ENCODE measurements at regions not wholly inside any gene's neighbourhood (a gene's known extent, or its start where the extent isn't known, plus 50 kb on each side); places are given as distances from the start of the nearest gene placed in this dataset.
"Not testable (repeated sequence)": the region's sequence is repeated elsewhere in the genome, so short reads cannot be mapped to it uniquely, and the experiment has no call there.

DNA sequence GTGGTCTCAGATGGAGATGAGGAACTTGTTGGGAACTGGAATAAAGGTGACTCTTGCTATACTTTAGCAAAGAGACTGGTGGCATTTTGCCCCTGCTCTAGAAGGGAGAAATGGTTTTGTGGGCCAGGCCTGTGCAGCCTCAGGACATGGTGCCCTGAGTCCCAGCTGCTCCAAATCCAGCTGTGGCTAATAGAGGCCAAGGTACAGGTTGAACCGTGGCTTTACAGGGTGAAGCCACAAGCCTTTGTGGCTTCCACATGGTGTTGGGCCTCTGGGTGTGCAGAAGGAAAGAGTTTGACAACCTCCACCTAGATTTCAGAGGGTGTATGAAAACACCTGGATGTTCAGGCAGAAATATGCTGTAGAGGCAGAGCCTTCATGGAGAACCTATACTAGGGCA is 586.0 kb downstream of the FLRT2 start:
- no peak for DNase-seq (ENCODE audit: low spot score in 2 of 2)
- no peak overlapping the region for H3K4me3 ChIP-seq (ENCODE audit: low read depth, poor library complexity, severe bottlenecking)
- WGBS, 2 donors = 79 to 80% methylated on average over 1 of the region's 1 CpG
- TF ChIP-seq, protein P1, sequence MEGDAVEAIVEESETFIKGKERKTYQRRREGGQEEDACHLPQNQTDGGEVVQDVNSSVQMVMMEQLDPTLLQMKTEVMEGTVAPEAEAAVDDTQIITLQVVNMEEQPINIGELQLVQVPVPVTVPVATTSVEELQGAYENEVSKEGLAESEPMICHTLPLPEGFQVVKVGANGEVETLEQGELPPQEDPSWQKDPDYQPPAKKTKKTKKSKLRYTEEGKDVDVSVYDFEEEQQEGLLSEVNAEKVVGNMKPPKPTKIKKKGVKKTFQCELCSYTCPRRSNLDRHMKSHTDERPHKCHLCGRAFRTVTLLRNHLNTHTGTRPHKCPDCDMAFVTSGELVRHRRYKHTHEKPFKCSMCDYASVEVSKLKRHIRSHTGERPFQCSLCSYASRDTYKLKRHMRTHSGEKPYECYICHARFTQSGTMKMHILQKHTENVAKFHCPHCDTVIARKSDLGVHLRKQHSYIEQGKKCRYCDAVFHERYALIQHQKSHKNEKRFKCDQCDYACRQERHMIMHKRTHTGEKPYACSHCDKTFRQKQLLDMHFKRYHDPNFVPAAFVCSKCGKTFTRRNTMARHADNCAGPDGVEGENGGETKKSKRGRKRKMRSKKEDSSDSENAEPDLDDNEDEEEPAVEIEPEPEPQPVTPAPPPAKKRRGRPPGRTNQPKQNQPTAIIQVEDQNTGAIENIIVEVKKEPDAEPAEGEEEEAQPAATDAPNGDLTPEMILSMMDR (IDR thresholded peaks at IDR 0.05) = no peak
- no peak for TF ChIP-seq POLR2A (IDR thresholded peaks at IDR 0.05)
- intact Hi-C loops (cut with DNase I; ENCODE audit: low total_unique reads) = no loop called here

DNA sequence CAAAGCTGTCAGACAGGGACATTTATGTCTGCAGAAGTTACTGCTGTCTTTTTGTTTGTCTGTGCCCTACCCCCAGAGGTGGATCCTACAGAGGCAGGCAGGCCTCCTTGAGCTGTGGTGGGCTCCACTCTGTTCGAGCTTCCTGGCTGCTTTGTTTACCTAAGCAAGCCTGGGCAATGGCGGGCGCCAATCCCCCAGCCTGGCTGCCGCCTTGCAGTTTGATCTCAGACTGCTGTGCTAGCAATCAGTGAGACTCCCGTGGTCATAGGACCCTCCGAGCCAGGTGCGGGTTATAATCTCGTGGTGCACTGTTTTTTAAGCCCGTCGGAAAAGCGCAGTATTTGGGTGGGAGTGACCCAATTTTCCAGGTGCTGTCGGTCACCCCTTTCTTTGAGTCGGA is 580.9 kb downstream of the FLRT2 start:
- intact Hi-C loops (cut with DNase I; ENCODE audit: low total_unique reads); DNase-seq (ENCODE audit: low spot score in 2 of 2); H3K4me3 ChIP-seq (ENCODE audit: low read depth, poor library complexity, severe bottlenecking): not testable (repeated sequence)
- 82 to 90% methylated on average over 13 of the region's 13 CpGs for WGBS, 2 donors

DNA sequence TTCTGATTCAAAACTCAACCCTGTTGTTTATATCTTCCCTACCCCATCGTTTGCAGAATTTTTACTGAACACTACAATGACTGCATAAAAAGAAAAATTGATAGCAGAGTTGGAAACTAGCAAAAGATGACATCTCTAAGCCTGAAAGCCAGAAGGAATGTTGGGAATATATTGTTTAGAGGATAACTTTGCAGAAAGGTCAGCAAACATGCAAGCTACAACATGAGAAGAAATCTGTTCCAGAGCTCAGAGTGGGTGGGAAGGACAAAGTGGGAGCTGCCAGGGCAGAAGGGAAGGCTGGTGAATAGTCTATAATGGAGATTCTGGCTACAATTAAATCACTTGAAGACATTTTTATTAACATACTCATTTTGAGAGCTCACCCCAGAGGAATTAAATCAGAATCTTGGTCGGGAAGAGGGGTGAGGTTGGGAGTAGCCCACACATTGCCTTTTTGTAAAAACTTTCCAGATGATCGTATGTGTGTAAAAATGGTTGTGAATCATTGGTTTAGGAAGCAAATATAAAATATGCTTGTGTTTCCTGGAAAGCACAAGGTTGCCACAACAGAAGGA is 574.8 kb downstream of the FLRT2 start:
- TF ChIP-seq POLR2A (IDR thresholded peaks at IDR 0.05) = no peak
- TF ChIP-seq, protein P1 (IDR thresholded peaks at IDR 0.05) = no peak
- no peak overlapping the region for H3K4me3 ChIP-seq (ENCODE audit: low read depth, poor library complexity, severe bottlenecking)
- WGBS, 2 donors = 47 to 56% methylated on average over 3 of the region's 3 CpGs
- DNase-seq (ENCODE audit: low spot score in 2 of 2) = no peak
- intact Hi-C loops (cut with DNase I; ENCODE audit: low total_unique reads) = no loop called here

DNA sequence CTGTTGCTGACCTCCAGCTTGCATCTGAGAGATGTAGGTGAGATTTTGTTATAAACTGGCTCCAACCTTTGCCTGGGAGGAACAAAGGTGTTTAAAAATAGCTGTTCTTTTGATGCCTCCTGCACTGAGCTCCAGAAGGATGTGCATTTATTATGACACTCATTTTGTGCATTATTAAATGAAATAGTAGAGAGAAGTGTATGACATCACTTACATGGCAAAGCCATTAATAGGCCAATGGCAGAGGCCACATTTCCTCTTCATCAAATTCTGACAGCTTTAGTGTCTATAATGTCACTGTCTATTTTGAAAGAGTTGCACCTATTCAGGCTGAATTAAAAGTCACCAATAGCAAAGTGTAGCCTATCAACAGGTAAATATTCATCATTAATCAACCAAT is 564.6 kb downstream of the FLRT2 start:
- no peak for DNase-seq (ENCODE audit: low spot score in 2 of 2)
- H3K4me3 ChIP-seq (ENCODE audit: low read depth, poor library complexity, severe bottlenecking) = no peak overlapping the region
- TF ChIP-seq, protein P1 (IDR thresholded peaks at IDR 0.05) = no peak
- TF ChIP-seq POLR2A (IDR thresholded peaks at IDR 0.05) = no peak
- intact Hi-C loops (cut with DNase I; ENCODE audit: low total_unique reads) = no loop called here

DNA sequence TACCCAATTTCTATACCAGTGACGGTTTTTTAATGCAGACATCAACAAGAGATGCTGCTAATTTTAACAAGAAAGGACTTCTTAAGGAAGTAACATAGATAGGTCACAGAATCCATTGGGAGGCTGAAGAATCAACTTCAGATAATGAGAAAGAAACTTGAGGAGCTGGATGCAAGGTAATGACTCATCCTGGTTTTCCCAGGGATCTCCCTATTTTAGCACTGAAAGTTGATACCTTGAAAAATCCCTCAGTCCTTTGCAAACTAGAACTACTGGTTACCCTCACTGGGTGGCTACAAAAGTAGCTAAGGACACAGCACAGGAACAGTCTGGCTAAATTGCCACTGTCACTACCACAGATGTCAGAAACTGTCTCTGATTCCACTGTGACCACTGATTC is 561.9 kb downstream of the FLRT2 start:
- DNase-seq (ENCODE audit: low spot score in 2 of 2) = no peak
- H3K4me3 ChIP-seq (ENCODE audit: low read depth, poor library complexity, severe bottlenecking) = no peak overlapping the region
- TF ChIP-seq, protein P1 (IDR thresholded peaks at IDR 0.05) = no peak
- TF ChIP-seq POLR2A (IDR thresholded peaks at IDR 0.05) = no peak
- intact Hi-C loops (cut with DNase I; ENCODE audit: low total_unique reads) = no loop called here
- WGBS, 2 donors = 52 to 53% methylated on average over 1 of the region's 1 CpG

DNA sequence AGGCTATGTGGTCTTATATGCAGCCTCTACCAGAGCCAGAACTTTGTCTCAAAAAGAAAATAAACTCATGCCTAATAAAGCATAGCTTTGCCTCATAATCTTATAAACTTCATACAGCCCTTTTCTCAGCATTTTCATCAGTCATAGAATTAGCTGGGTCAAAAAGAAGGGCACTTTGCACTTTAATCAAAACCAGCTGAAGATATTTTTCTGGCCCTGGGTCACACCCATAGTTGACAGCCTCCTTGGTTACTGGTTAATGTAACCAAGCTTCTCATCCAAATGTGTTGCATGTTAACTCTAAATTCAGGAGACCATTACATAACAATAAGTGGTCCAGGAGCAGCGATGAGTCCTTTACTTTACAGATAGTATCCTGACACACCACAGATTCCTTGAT is 558.2 kb downstream of the FLRT2 start:
- 58 to 70% methylated on average over 1 of the region's 1 CpG for WGBS, 2 donors
- intact Hi-C loops (cut with DNase I; ENCODE audit: low total_unique reads) = no loop called here
- no peak for DNase-seq (ENCODE audit: low spot score in 2 of 2)
- H3K4me3 ChIP-seq (ENCODE audit: low read depth, poor library complexity, severe bottlenecking) = no peak overlapping the region
- TF ChIP-seq, protein P1 (IDR thresholded peaks at IDR 0.05) = no peak
- TF ChIP-seq POLR2A (IDR thresholded peaks at IDR 0.05) = no peak
